BE2C (cell line): ENCODE measurements at regions not wholly inside any gene's neighbourhood (a gene's known extent, or its start where the extent isn't known, plus 50 kb on each side); places are given as distances from the start of the nearest gene placed in this dataset.

Experiments
- DNase-seq: peaks from one replicate; pipeline ENCODE4 v3.0.0-alpha.2; 2020
- H3K27me3 ChIP-seq: fragments of 250-450 bp; sonication (Bioruptor Pico); 2 replicates; pipeline ENCODE4 v1.5.1; 2020; ENCODE audit warnings: mild to moderate bottlenecking
- H3K36me3 ChIP-seq: fragments of 250-450 bp; sonication (Bioruptor Pico); 2 replicates; pipeline ENCODE4 v1.5.1; 2020; ENCODE audit warnings: mild to moderate bottlenecking
- H3K4me1 ChIP-seq: fragments of 250-450 bp; sonication (Bioruptor Pico); 2 replicates; pipeline ENCODE4 v1.5.1; 2020
- H3K4me3 ChIP-seq: 2 replicates; pipeline ENCODE4 v1.5.1; 2011; ENCODE audit warnings: low read depth, low read length
- H3K9me3 ChIP-seq: fragments of 250-450 bp; sonication (Bioruptor Pico); 2 replicates; pipeline ENCODE4 v1.5.1; 2020
- TF ChIP-seq, protein P1 (sequence below): IDR thresholded peaks from 2 replicates; pipeline ENCODE4 v1.5.1; 2012; ENCODE audit warnings: mild to moderate bottlenecking, low read depth, low read length

GRCh38 chr5:3842591-3842990 lies 247.0 kb downstream of the IRX1 start:
- no peaks in the 10 kb centered on the region for H3K4me1 ChIP-seq
- H3K27me3 ChIP-seq: no peaks in the 10 kb centered on the region
- H3K4me3 ChIP-seq: no peak overlapping the region
- TF ChIP-seq, protein P1, sequence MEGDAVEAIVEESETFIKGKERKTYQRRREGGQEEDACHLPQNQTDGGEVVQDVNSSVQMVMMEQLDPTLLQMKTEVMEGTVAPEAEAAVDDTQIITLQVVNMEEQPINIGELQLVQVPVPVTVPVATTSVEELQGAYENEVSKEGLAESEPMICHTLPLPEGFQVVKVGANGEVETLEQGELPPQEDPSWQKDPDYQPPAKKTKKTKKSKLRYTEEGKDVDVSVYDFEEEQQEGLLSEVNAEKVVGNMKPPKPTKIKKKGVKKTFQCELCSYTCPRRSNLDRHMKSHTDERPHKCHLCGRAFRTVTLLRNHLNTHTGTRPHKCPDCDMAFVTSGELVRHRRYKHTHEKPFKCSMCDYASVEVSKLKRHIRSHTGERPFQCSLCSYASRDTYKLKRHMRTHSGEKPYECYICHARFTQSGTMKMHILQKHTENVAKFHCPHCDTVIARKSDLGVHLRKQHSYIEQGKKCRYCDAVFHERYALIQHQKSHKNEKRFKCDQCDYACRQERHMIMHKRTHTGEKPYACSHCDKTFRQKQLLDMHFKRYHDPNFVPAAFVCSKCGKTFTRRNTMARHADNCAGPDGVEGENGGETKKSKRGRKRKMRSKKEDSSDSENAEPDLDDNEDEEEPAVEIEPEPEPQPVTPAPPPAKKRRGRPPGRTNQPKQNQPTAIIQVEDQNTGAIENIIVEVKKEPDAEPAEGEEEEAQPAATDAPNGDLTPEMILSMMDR: no peak
- no peaks in the 10 kb centered on the region for H3K36me3 ChIP-seq
- no peak for DNase-seq
- H3K9me3 ChIP-seq: no peaks in the 10 kb centered on the region; the same call in 1 of the 2 replicates

DNA sequence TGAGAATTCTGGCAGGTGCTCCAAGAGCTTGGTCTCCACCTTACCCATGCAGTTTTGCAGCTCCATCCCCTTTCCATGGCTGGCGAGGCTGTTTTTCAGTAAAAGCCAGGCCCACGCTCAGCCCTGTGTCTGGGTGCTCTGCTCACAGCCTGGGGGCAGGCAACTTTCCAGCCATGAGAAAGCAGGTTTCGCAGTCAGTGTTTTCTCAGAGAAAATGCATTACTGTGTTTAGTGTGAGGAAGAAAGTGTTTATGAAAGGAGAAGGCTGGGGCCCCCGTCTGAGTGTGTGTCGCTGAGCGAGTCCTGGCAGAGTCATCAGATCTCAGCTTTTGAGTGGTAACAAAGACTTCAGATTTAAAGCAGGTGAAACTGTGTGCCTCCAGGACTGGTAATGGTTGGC lies 248.1 kb downstream of the IRX1 start:
- TF ChIP-seq, protein P1: no peak
- DNase-seq: no peak
- H3K4me3 ChIP-seq: no peak overlapping the region

DNA sequence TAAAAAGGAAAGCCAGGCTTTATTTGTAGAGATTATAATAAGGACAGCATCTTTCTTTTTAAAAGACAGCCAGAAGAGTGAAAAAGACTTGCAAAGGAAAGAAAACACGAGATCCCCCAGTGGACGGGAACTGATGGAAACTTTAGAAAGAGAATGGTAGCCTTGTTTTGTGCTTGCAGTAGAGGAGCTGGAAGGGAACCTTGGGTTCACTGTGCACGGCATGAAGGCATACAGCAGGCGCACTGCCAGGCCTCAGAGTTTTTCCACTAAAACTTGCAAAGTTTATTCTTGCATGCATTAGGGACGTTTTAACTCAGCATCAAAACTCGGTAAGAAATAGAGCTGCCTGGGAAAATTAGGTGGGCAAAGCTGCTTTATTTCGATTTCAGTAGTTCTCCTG lies 248.6 kb downstream of the IRX1 start:
- TF ChIP-seq, protein P1: no peak
- DNase-seq: no peak
- Histone ChIP-seq H3K4me3 (no peak overlapping the region), H3K4me1 (no peaks in the 10 kb centered on the region), H3K9me3 (no peaks in the 10 kb centered on the region; the same call in 1 of the 2 replicates), H3K36me3 (no peaks in the 10 kb centered on the region), H3K27me3 (no peaks in the 10 kb centered on the region)

More for the DNA sequence above, 248.1 kb downstream of the IRX1 start:
- Histone ChIP-seq H3K36me3 (no peaks in the 10 kb centered on the region), H3K27me3 (no peaks in the 10 kb centered on the region), H3K9me3 (no peaks in the 10 kb centered on the region; the same call in 1 of the 2 replicates), H3K4me1 (no peaks in the 10 kb centered on the region)

DNA sequence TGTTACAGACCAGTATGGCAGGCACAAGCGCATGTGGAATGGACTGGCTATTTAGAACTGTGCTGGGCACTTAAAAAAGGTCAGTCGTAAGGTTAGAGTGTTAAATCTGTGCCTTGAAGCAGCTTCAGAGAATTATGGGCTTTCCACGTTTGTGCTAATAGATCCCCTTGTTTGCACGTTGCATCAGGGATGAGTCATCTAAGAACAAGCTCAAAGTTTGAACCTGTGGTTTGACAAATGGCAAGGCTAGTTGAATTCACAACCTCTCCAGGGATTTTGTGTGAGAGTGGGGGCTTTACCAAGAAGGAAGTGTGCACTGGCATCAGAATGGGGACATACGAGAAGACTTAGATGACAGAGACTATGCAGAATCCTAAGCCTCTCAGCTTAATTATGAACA lies 249.6 kb downstream of the IRX1 start:
- TF ChIP-seq, protein P1: no peak

GRCh38 chr5:3852161-3852916 lies 256.7 kb downstream of the IRX1 start:
- DNase-seq: no peak
- no peaks in the 10 kb centered on the region for H3K36me3 ChIP-seq
- H3K4me1 ChIP-seq: no peaks in the 10 kb centered on the region
- H3K9me3 ChIP-seq: no peaks in the 10 kb centered on the region
- no peaks in the 10 kb centered on the region for H3K27me3 ChIP-seq
- TF ChIP-seq, protein P1: no peak
- H3K4me3 ChIP-seq: no peak overlapping the region

More for the DNA sequence above, 249.6 kb downstream of the IRX1 start:
- Histone ChIP-seq H3K27me3 (no peaks in the 10 kb centered on the region), H3K36me3 (no peaks in the 10 kb centered on the region), H3K9me3 (no peaks in the 10 kb centered on the region), H3K4me3 (no peak overlapping the region), H3K4me1 (no peaks in the 10 kb centered on the region)
- no peak for DNase-seq

GRCh38 chr5:3853362-3853761 lies 257.7 kb downstream of the IRX1 start:
- Histone ChIP-seq H3K4me3 (no peak overlapping the region), H3K9me3 (no peaks in the 10 kb centered on the region), H3K4me1 (no peaks in the 10 kb centered on the region), H3K27me3 (no peaks in the 10 kb centered on the region), H3K36me3 (no peaks in the 10 kb centered on the region)
- TF ChIP-seq, protein P1: no peak
- DNase-seq: no peak
